BJ (cell line): ENCODE measurements at regions not wholly inside any gene's neighbourhood (a gene's known extent, or its start where the extent isn't known, plus 50 kb on each side); places are given as distances from the start of the nearest gene placed in this dataset.

Source experiments
- CTCF ChIA-PET: fragments of 350-600 bp; formaldehyde crosslinking; extraction: SDS; loops from one replicate; lab custom pipeline; 2021; ENCODE audit warnings: antibody characterized with exemption, inconsistent platforms; lab: Yijun Ruan, JAX
- POLR2A ChIA-PET: fragments of 300-600 bp; sonication (Branson Sonifier 250); formaldehyde crosslinking; extraction: SDS; loops from one replicate; lab custom pipeline; 2021; ENCODE audit warnings: antibody characterized with exemption; lab: Charles Lee
- DNase-seq: peaks from one replicate; pipeline ENCODE4 v3.0.0-alpha.2; 2011; ENCODE audit warnings: low read depth
- H3K27me3 ChIP-seq: 2 replicates; pipeline ENCODE4 v1.6.0; 2011; ENCODE audit warnings: low read length; ENCODE audit not compliant: control insufficient read depth, insufficient read depth
- H3K36me3 ChIP-seq: 2 replicates; pipeline ENCODE4 v1.5.1; 2011; ENCODE audit warnings: low read length; ENCODE audit not compliant: control insufficient read depth, insufficient read depth
- H3K4me3 ChIP-seq: 2 replicates; pipeline ENCODE4 v1.5.1; 2011; ENCODE audit warnings: low read depth, mild to moderate bottlenecking, control low read depth, low read length
- TF ChIP-seq, protein P1 (sequence below): IDR thresholded peaks from 2 replicates; pipeline ENCODE4 v1.5.1; 2011; ENCODE audit warnings: low read depth, mild to moderate bottlenecking, control low read depth, inconsistent platforms, low read length, moderate library complexity; ENCODE audit not compliant: insufficient read depth

DNA sequence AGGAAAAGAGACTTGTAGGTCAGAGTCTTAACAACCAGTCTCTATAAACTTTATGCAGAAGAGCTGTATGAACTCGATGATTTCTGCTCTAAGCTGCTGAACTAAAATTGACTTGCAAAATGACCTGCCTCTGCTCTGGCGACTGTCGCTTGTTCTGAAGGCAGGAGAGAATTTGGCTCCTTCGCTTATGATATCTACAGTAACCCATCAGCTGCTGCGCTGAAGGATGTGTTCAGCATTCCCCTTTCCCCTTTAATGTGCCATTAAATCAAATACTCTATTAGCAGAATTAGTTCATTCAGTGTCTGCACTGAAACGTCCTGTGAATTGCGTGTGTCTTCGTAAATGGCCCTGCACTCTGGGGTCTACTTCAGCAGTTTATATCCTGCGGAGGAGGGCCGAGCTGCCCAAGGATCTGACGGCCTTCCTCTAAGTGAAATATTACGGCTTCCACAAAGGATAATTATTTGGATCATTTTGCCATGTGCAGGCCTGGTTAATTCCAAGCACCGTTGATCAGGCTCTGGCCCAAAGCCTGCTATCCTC lies 254.9 kb downstream of the SNX10 start:
- TF ChIP-seq, protein P1, sequence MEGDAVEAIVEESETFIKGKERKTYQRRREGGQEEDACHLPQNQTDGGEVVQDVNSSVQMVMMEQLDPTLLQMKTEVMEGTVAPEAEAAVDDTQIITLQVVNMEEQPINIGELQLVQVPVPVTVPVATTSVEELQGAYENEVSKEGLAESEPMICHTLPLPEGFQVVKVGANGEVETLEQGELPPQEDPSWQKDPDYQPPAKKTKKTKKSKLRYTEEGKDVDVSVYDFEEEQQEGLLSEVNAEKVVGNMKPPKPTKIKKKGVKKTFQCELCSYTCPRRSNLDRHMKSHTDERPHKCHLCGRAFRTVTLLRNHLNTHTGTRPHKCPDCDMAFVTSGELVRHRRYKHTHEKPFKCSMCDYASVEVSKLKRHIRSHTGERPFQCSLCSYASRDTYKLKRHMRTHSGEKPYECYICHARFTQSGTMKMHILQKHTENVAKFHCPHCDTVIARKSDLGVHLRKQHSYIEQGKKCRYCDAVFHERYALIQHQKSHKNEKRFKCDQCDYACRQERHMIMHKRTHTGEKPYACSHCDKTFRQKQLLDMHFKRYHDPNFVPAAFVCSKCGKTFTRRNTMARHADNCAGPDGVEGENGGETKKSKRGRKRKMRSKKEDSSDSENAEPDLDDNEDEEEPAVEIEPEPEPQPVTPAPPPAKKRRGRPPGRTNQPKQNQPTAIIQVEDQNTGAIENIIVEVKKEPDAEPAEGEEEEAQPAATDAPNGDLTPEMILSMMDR: no peak
- no peaks in the 10 kb centered on the region for H3K27me3 ChIP-seq
- DNase-seq: no peak
- no peak overlapping the region for H3K4me3 ChIP-seq
- no peaks in the 10 kb centered on the region for H3K36me3 ChIP-seq
- ChIA-PET CTCF (interaction anchor here (0.7 kb wide), 1 partner anchor 18 kb away, joined by 3 read pairs; no protein-coding TSS in a partner anchor), POLR2A (no interaction called here)

GRCh38 chr7:26547156-26547555 lies 255.5 kb downstream of the SNX10 start:
- H3K27me3 ChIP-seq: no peaks in the 10 kb centered on the region
- no peaks in the 10 kb centered on the region for H3K36me3 ChIP-seq
- no peak overlapping the region for H3K4me3 ChIP-seq
- DNase-seq: no peak
- POLR2A ChIA-PET: no interaction called here
- TF ChIP-seq, protein P1: no peak
- CTCF ChIA-PET: no interaction called here

DNA sequence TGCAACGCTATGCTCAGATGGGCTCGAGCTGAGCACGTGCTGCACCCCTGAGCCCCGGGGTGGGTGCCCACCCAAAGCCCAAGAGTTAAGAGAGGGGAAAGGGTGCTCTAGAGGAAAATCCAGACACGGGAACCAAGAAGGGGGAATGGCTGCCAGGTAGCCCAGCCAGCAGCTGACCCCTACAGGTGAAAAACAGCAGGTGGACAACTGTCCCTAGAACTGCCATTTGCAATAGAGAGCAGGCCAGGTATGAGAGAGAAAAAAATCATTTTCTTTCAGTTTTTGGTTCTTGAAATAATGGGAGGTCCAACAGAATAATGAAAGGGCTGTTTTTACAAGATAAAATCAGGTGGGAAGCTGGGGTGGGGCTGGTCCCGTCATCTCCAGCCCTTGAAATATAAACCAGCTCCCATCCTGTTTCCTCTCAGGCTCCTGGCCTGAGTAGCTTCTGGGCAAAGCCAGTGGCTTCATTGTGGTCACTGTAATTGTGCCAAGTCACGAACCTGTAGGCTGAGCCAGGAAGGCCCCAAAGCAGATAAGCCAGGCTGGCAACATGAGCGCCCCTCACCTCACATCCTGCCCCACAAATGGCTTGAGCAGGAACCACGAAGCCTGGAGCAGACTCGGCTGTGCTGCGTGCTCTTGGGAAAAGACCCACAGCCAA lies 257.8 kb downstream of the SNX10 start:
- CTCF ChIA-PET: no interaction called here

GRCh38 chr7:26550492-26550891 lies 258.8 kb downstream of the SNX10 start:
- CTCF ChIA-PET: no interaction called here
- no peaks in the 10 kb centered on the region for H3K36me3 ChIP-seq
- POLR2A ChIA-PET: no interaction called here
- no peaks in the 10 kb centered on the region for H3K27me3 ChIP-seq
- DNase-seq: no peak
- TF ChIP-seq, protein P1: no peak
- H3K4me3 ChIP-seq: no peak overlapping the region

More for the DNA sequence above, 257.8 kb downstream of the SNX10 start:
- Histone ChIP-seq H3K36me3 (no peaks in the 10 kb centered on the region), H3K4me3 (no peak overlapping the region), H3K27me3 (no peaks in the 10 kb centered on the region)
- no peak for DNase-seq
- POLR2A ChIA-PET: no interaction called here
- TF ChIP-seq, protein P1: no peak

GRCh38 chr7:26551740-26552139 lies 260.1 kb downstream of the SNX10 start:
- no peak overlapping the region for H3K4me3 ChIP-seq
- POLR2A ChIA-PET: no interaction called here
- no peaks in the 10 kb centered on the region for H3K36me3 ChIP-seq
- CTCF ChIA-PET: no interaction called here
- H3K27me3 ChIP-seq: no peaks in the 10 kb centered on the region
- TF ChIP-seq, protein P1: no peak
- DNase-seq: no peak
